Esophagus mucosa (tissue), 1 donor: ENCODE measurements at regions not wholly inside any gene's neighbourhood (a gene's known extent, or its start where the extent isn't known, plus 50 kb on each side); places are given as distances from the start of the nearest gene placed in this dataset.

Experiments used
- ATAC-seq: fragments of 200-7000 bp; cut with Tn5 transposase; one replicate; pipeline ENCODE4 v1.9.1; 2020
- donor health status: DM: yes; HTN: yes; CAD: no.

GRCh38 chr1:50292276-50292675 is 131.0 kb downstream of the DMRTA2 start:
- ATAC-seq, result no peak

- ATAC-seq, result no peak
Measured at GRCh38 chr1:50289495-50289894, 133.7 kb downstream of the DMRTA2 start.

GRCh38 chr1:50285994-50286393 is 137.2 kb downstream of the DMRTA2 start:
- ATAC-seq, result no peak

DNA sequence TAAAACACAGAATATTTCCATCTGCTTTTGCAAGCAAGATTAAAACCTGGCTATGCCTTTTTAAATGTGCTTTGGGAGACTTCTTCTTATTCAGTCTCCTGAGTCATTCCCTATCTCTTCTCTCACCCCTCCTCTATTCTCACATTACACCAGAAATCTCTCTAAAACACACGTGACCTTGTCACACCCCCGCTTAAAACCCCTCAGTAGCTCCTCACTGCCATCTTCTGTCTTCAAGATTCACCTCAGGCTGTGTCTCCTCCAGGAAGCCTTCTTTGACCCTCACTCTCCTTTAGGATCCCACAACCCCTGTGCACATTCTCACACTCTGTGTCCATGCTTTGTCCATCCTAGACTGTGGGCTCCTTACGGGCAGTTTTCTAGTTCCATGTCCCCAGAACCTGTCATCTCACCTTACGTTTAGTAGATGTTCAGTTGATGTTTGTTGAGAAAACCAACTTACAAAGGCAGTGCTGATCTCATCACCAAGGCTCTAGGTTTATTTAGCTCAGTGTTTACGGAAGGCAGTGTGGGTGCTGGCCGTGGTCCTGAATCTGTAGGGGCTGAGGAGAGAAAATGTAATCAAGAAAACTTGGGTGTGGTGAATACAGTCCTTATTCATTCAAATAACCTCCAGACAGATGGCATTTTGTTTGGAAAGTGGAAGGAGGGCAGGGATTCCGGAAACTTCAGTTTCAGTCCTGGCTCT is 143.5 kb downstream of the DMRTA2 start:
- no peak for ATAC-seq

GRCh38 chr1:50278961-50279360 is 144.3 kb downstream of the DMRTA2 start:
- ATAC-seq, result no peak

DNA sequence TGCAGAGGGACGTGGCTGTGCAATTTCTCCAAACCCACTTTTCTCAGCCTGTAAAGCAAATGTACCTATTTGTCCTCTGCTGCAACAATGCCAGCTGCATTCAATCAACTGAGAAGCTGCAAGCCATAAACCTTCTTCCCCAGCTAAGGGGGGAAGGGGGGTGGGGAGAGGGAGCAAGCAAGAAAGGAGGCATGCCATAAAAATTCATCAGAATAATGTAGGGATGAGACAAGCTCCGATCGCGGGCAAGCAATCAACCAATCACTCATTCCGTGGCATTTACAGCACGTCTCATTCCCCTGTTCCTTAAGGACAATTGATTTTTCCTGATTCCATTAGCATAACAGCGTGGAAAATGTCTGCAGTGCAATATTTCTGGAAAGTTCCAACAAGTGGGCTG is 144.8 kb downstream of the DMRTA2 start:
- no peak for ATAC-seq

DNA sequence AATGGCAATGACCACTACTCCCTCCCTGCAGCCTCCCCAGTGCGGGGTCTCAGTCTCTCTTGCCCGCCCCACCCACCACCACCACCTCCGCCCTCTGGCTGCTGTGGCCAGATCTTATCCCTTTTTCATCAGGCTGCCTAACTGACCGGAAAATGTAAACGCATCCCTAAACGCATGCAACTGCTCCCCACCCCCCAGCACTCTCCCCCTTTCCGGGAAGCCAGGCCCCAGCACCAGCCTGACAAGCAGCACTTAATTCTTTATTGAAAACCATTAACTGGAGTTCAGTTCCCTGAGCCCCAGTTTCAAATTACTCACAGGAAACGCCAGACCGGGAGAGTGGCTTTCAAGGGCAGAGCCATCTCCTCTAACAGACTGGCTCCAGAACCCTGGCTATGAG is 147.7 kb downstream of the DMRTA2 start:
- no peak for ATAC-seq

DNA sequence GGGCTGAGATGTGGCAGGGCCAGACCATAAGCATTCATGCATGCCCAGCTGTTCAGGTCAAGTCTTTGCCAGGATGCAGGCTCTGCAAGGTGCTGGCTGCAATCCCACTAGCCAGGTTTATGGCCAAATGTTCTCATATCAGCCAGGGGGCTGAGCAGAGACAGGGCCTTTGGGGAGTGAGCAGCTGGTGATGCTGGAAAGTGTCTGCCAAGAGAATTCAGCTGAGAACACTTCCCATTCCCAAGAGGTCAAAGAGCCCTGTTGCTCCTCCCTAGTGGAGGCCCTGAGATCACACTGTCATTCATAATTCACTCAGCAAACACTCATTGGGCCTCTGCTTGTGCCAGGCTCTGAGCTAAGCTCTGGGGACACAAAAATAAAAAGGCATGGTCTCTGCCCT is 150.3 kb downstream of the DMRTA2 start:
- no peak for ATAC-seq

- ATAC-seq, result peak; percentile 23
Measured at GRCh38 chr1:50271968-50272578, 151.2 kb downstream of the DMRTA2 start.

DNA sequence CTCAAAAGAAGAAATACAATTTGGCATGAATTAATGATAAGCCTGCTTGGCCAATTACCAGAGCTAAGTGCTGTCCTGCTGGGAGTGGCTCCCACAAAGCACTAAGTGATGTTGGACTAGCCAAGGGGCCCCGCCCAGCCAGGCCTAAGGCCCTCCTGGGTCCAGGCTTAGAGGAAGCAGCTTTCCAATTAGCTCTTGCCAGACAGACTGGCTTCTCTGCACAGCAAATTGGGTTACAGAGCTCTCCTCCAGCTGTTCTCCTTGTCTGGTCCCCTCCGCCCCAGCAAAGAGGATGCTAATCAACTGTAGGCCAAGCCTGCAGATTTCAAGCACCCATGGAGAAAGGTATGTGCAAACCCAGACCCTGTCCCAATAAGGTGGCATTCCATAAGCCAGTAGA is 151.9 kb downstream of the DMRTA2 start:
- ATAC-seq, result no peak

- no peak for ATAC-seq
Measured at GRCh38 chr1:50270926-50271325, 152.3 kb downstream of the DMRTA2 start.

- ATAC-seq, result no peak
Measured at GRCh38 chr1:50268049-50268448, 155.2 kb downstream of the DMRTA2 start.

DNA sequence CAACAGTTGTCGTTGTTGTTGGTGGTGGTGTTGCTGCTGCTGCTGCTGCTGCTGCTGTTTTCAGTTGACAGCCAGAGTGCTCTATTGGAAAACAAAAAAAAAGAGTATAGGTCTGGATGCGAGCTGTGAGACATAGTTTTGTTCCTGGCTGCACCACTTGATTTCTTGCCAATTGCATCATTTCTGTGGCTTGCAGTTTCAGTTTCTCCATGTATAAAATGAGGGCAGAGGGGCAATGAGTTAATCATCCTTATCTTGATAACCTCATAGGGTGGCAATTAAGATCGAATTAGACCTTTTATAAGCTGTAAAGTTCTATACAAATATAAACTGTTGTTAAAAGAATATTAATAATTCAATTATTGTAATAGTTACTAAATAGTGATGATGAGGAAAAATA is 156.7 kb downstream of the DMRTA2 start:
- ATAC-seq, result no peak

- no peak for ATAC-seq
Measured at GRCh38 chr1:50265790-50266314, 157.1 kb downstream of the ELAVL4 start.

- ATAC-seq, result no peak
Measured at GRCh38 chr1:50264590-50264989, 155.9 kb downstream of the ELAVL4 start.

DNA sequence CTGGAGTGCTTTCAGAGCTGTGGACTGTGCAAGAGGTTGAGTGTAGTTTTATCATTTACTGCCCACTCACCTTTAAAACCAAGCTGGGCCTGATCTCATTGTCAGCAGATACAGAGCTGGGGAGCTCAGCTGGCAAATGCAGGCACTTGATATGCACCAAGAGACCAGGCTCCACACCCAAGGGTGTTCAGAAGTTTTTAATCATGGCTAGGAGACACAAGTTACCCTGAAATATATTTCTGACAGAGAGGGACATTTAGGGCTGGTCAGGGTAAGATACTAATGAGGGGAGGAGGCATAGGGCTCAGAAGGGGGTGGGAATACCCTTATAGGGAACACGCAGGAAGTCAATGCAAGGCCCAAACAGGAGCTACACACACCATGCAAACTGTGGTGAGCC is 153.7 kb downstream of the ELAVL4 start:
- ATAC-seq, result no peak

DNA sequence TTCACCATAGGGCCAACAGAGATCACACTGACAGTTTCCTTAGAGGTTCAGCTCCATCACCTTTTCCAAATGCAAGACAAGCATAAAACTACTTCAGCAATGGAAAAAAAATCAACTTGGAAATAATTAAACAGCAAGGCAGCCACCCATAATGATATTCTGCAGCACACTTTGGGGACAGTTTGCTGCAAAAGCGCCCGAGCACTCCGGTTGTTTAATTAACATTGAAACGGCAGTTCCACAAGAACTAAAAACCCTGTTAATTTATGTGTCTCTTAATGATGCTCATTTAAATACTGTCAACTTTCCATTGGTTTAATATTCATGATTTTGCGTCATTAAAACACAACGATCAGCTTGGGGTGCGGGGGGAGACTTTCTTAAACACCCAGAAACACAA is 153.2 kb downstream of the ELAVL4 start:
- ATAC-seq, result no peak

DNA sequence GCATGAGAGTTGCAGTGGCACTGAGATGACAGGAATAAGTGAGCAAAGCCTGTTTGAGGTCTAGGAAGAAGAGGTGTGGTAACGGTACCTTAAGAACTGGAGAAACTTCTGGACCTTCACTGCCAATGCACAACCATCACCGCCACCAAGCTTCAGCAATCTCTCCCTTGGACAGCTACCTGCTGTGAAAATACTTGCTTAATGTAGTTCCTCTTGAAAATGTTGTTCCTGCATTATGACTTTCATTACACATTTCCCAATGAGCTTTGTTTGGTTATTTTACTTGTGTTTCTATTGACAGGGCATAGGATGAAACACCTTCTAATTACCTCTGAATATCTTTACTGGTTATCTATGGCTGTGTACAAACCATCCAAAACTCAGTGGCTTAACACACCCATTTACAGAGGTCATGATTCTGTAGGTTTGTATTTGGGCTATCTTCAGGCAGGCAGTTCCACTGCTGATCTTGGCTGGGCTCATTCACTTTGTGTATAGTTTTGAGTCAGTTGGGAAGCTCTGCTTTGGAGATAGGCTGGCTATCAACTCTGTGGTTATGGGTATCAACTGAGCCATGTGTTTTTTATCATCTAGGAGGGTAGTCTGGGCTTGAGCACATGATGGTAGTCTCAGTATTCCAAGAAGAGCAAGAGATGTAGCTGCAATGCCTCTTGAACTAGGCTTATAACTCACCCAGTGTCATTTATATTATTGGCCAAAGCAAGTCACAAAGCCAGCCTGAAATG is 149.4 kb downstream of the ELAVL4 start:
- ATAC-seq, result no peak

- ATAC-seq, result no peak
Measured at GRCh38 chr1:50257029-50257428, 148.3 kb downstream of the ELAVL4 start.
